ENCODE measurements at regions not wholly inside any gene's neighbourhood (a gene's known extent, or its start where the extent isn't known, plus 50 kb on each side); places are given as distances from the start of the nearest gene placed in this dataset.

DNA sequence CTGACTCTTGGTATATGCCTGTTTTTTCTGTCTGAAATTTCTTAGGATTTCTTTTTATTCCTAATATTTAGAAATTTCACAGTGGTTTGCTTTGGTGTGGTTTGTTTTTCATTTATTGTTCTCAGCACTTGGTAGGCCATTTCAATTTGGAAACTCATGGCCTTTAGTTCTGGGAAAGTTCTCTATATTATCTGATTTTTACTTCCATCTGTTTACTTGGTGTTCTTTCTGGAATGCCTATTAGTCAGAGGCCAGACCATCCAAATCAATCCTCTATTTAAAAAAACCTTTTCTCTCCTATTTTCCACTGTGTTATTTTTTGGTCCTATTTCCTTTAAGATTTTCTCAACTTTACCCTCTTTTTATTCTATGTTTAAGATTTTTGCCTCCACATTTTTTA, 188.1 kb upstream of the SFRP2 start:
- Mint-ChIP-seq H3K9me3 (ENCODE audit: insufficient read depth) (peaks cover 17% of the 10 kb centered on the region), H3K4me1 (no peaks in the 10 kb centered on the region), H3K27ac (no peak overlapping the region), H3K27me3 (no peaks in the 10 kb centered on the region), H3K4me3 (no peak overlapping the region)
- no peaks in the 10 kb centered on the region for H3K79me2 ChIP-seq (ENCODE audit: control insufficient read depth, insufficient read depth, low read length)
- intact Hi-C loops (cut with micrococcal nuclease), result no loop called here
- H3K9me3 ChIP-seq (ENCODE audit: control extremely low read depth in 1 of 3, control insufficient read depth in 2 of 3, insufficient read depth in 1 of 3, low read length in 2 of 3), result peaks cover 0 to 8% (median 7%) of the 10 kb centered on the region in 3 donors
- H3K4me1 ChIP-seq (ENCODE audit: control insufficient read depth in 2 of 2, insufficient read depth in 2 of 2, low read length in 2 of 2), result no peaks in the 10 kb centered on the region
- H3K27me3 ChIP-seq (replicated peaks in 1 of 4; ENCODE audit: control extremely low read depth in 1 of 4, control insufficient read depth in 3 of 4, insufficient read depth in 4 of 4, low read length in 3 of 4), result no peaks in the 10 kb centered on the region
- no peak overlapping the region for H3K4me2 ChIP-seq (replicated peaks; ENCODE audit: low read depth, low read length, poor library complexity, severe bottlenecking)
- TF ChIP-seq, protein P1, sequence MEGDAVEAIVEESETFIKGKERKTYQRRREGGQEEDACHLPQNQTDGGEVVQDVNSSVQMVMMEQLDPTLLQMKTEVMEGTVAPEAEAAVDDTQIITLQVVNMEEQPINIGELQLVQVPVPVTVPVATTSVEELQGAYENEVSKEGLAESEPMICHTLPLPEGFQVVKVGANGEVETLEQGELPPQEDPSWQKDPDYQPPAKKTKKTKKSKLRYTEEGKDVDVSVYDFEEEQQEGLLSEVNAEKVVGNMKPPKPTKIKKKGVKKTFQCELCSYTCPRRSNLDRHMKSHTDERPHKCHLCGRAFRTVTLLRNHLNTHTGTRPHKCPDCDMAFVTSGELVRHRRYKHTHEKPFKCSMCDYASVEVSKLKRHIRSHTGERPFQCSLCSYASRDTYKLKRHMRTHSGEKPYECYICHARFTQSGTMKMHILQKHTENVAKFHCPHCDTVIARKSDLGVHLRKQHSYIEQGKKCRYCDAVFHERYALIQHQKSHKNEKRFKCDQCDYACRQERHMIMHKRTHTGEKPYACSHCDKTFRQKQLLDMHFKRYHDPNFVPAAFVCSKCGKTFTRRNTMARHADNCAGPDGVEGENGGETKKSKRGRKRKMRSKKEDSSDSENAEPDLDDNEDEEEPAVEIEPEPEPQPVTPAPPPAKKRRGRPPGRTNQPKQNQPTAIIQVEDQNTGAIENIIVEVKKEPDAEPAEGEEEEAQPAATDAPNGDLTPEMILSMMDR (IDR thresholded peaks at IDR 0.05), result no peak
- no peak for TF ChIP-seq EZH2 (IDR thresholded peaks at IDR 0.05; ENCODE audit: borderline replicate concordance, insufficient read depth, low read depth, low read length, poor library complexity, severe bottlenecking)
- no peak overlapping the region for H3K27ac ChIP-seq (ENCODE audit: low read length in 2 of 2)
- no peak overlapping the region for H3K4me3 ChIP-seq (ENCODE audit: control extremely low read depth in 1 of 5, extremely low read depth in 1 of 5, insufficient read depth in 1 of 5, low read depth in 2 of 5, low read length in 4 of 5)
- POLR2A ChIA-PET, result no interaction called here
- no peaks in the 10 kb centered on the region for H3K36me3 ChIP-seq (replicated peaks in 1 of 2; ENCODE audit: control extremely low read depth in 1 of 2, control insufficient read depth in 1 of 2, extremely low read depth in 1 of 2, insufficient read depth in 2 of 2, low read length in 1 of 2)
- no peak for ATAC-seq (ENCODE audit: low read depth)
- H4K20me1 ChIP-seq (ENCODE audit: control insufficient read depth, insufficient read depth, low read length, poor library complexity, severe bottlenecking), result no peaks in the 10 kb centered on the region
- H3K9ac ChIP-seq (ENCODE audit: low read length), result no peak overlapping the region
- DNase-seq, result no peak
- CTCF ChIA-PET, result no interaction called here
- H2AFZ ChIP-seq (ENCODE audit: insufficient read depth, low read depth, low read length, poor library complexity, severe bottlenecking), result no peak overlapping the region

GRCh38 chr4:153974452-153974851, 185.6 kb upstream of the SFRP2 start:
- H3K9me3 ChIP-seq (ENCODE audit: control extremely low read depth in 1 of 3, control insufficient read depth in 2 of 3, insufficient read depth in 1 of 3, low read length in 2 of 3), result peaks cover 0 to 8% (median 7%) of the 10 kb centered on the region in 3 donors
- H3K4me3 ChIP-seq (ENCODE audit: control extremely low read depth in 1 of 5, extremely low read depth in 1 of 5, insufficient read depth in 1 of 5, low read depth in 2 of 5, low read length in 4 of 5), result no peak overlapping the region
- H4K20me1 ChIP-seq (ENCODE audit: control insufficient read depth, insufficient read depth, low read length, poor library complexity, severe bottlenecking), result no peaks in the 10 kb centered on the region
- intact Hi-C loops (cut with micrococcal nuclease), result no loop called here
- ChIA-PET CTCF (no interaction called here), POLR2A (no interaction called here)
- Mint-ChIP-seq H3K4me3 (no peak overlapping the region), H3K4me1 (no peaks in the 10 kb centered on the region), H3K27ac (no peak overlapping the region), H3K27me3 (no peaks in the 10 kb centered on the region), H3K9me3 (ENCODE audit: insufficient read depth) (peaks cover 17% of the 10 kb centered on the region)
- no peaks in the 10 kb centered on the region for H3K36me3 ChIP-seq (replicated peaks in 1 of 2; ENCODE audit: control extremely low read depth in 1 of 2, control insufficient read depth in 1 of 2, extremely low read depth in 1 of 2, insufficient read depth in 2 of 2, low read length in 1 of 2)
- TF ChIP-seq, protein P1 (IDR thresholded peaks at IDR 0.05), result no peak
- no peak for TF ChIP-seq EZH2 (IDR thresholded peaks at IDR 0.05; ENCODE audit: borderline replicate concordance, insufficient read depth, low read depth, low read length, poor library complexity, severe bottlenecking)
- no peak overlapping the region for H3K4me2 ChIP-seq (replicated peaks; ENCODE audit: low read depth, low read length, poor library complexity, severe bottlenecking)
- ATAC-seq (ENCODE audit: low read depth) (no peak), DNase-seq (no peak)
- no peak overlapping the region for H3K9ac ChIP-seq (ENCODE audit: low read length)
- H3K4me1 ChIP-seq (ENCODE audit: control insufficient read depth in 2 of 2, insufficient read depth in 2 of 2, low read length in 2 of 2), result no peaks in the 10 kb centered on the region
- H3K27me3 ChIP-seq (replicated peaks in 1 of 4; ENCODE audit: control extremely low read depth in 1 of 4, control insufficient read depth in 3 of 4, insufficient read depth in 4 of 4, low read length in 3 of 4), result no peaks in the 10 kb centered on the region
- no peaks in the 10 kb centered on the region for H3K79me2 ChIP-seq (ENCODE audit: control insufficient read depth, insufficient read depth, low read length)
- H3K27ac ChIP-seq (ENCODE audit: low read length in 2 of 2), result no peak overlapping the region
- WGBS (ENCODE audit: insufficient coverage), result 88% methylated on average over 1 of the region's 1 CpG
- no peak overlapping the region for H2AFZ ChIP-seq (ENCODE audit: insufficient read depth, low read depth, low read length, poor library complexity, severe bottlenecking)
